CD8-positive, alpha-beta memory T cell (primary cell): ENCODE measurements at regions not wholly inside any gene's neighbourhood (a gene's known extent, or its start where the extent isn't known, plus 50 kb on each side); places are given as distances from the start of the nearest gene placed in this dataset.

Source experiments
- CTCF ChIA-PET: fragments of 350-600 bp; sonication (Branson Sonifier 250); formaldehyde crosslinking; loops from one replicate; lab custom pipeline; 2021; ENCODE audit warnings: antibody characterized with exemption; lab: Charles Lee
- POLR2A ChIA-PET: fragments of 350-600 bp; sonication (Branson Sonifier 250); formaldehyde crosslinking; loops from one replicate; lab custom pipeline; 2021; ENCODE audit warnings: antibody characterized with exemption; lab: Charles Lee
- DNase-seq, 5 donors: peaks; one replicate each; pipeline versions ENCODE4 v3.0.0 to v3.0.0-alpha.2; 2020 to 2022; ENCODE audit warnings: mixed read lengths in 1 of 5
- H3K27ac ChIP-seq: one replicate; pipeline ENCODE4 v1.7.0; 2013; ENCODE audit warnings: low read depth, mild to moderate bottlenecking, low read length, moderate library complexity
- H3K27me3 ChIP-seq: 2 replicates; pipeline ENCODE4 v1.7.0; 2013; ENCODE audit warnings: low read length, mild to moderate bottlenecking; ENCODE audit not compliant: insufficient read depth, poor library complexity, severe bottlenecking
- H3K36me3 ChIP-seq: 2 replicates; pipeline ENCODE4 v1.7.0; 2013; ENCODE audit warnings: mild to moderate bottlenecking, low read length, moderate library complexity; ENCODE audit not compliant: insufficient read depth
- H3K4me1 ChIP-seq: 2 replicates; pipeline ENCODE4 v1.7.0; 2013; ENCODE audit warnings: mild to moderate bottlenecking, low read length, moderate library complexity; ENCODE audit not compliant: insufficient read depth
- H3K4me3 ChIP-seq: 2 replicates; pipeline ENCODE4 v1.7.0; 2013; ENCODE audit warnings: mild to moderate bottlenecking, low read length
- H3K9me3 ChIP-seq: 2 replicates; pipeline ENCODE4 v1.7.0; 2013; ENCODE audit warnings: mild to moderate bottlenecking, low read length
- H3K27ac Mint-ChIP-seq, 8 donors: one replicate each; pipeline ENCODE4 v1.8.0; 2020 to 2021; ENCODE audit warnings: mixed read lengths in 8 of 8, mild to moderate bottlenecking in 6 of 8, inconsistent platforms in 3 of 8, moderate library complexity in 3 of 8
- H3K27me3 Mint-ChIP-seq, 2 donors: one replicate each; pipeline ENCODE4 v1.8.0; 2020 to 2021; ENCODE audit warnings: mixed read lengths in 2 of 2, mild to moderate bottlenecking in 1 of 2, moderate library complexity in 1 of 2
- H3K36me3 Mint-ChIP-seq, 3 donors: one replicate each; pipeline ENCODE4 v1.8.0; 2020 to 2021; ENCODE audit warnings: mixed read lengths in 3 of 3, inconsistent platforms in 1 of 3, mild to moderate bottlenecking in 1 of 3
- H3K4me1 Mint-ChIP-seq, 3 donors: one replicate each; pipeline ENCODE4 v1.8.0; 2020 to 2021; ENCODE audit warnings: mixed read lengths in 3 of 3, inconsistent platforms in 1 of 3, mild to moderate bottlenecking in 1 of 3
- H3K4me3 Mint-ChIP-seq, 7 donors: one replicate each; pipeline ENCODE4 v1.8.0; 2020 to 2021; ENCODE audit warnings: mixed read lengths in 7 of 7, mild to moderate bottlenecking in 6 of 7, moderate library complexity in 4 of 7, inconsistent platforms in 2 of 7
- H3K9me3 Mint-ChIP-seq, 5 donors: one replicate each; pipeline ENCODE4 v1.8.0; 2020 to 2022; ENCODE audit warnings: mixed read lengths in 5 of 5, mild to moderate bottlenecking in 3 of 5, moderate library complexity in 2 of 5, inconsistent platforms in 1 of 5

GRCh38 chr9:106738109-106738508 is 124.9 kb upstream of the ZNF462 start:
- H3K36me3 Mint-ChIP-seq = no peaks in the 10 kb centered on the region
- H3K9me3 ChIP-seq = no peaks in the 10 kb centered on the region
- no peak overlapping the region for H3K4me3 ChIP-seq
- ChIA-PET POLR2A (no interaction called here), CTCF (no interaction called here)
- H3K36me3 ChIP-seq = no peaks in the 10 kb centered on the region
- H3K4me1 ChIP-seq = no peaks in the 10 kb centered on the region
- H3K4me3 Mint-ChIP-seq = no peak overlapping the region
- no peaks in the 10 kb centered on the region for H3K27me3 Mint-ChIP-seq
- no peak overlapping the region for H3K27ac ChIP-seq
- no peaks in the 10 kb centered on the region for H3K27me3 ChIP-seq
- H3K9me3 Mint-ChIP-seq = peaks cover 0 to 5% (median 2%) of the 10 kb centered on the region in 5 donors
- no peak overlapping the region for H3K27ac Mint-ChIP-seq
- no peak for DNase-seq
- no peaks in the 10 kb centered on the region for H3K4me1 Mint-ChIP-seq

DNA sequence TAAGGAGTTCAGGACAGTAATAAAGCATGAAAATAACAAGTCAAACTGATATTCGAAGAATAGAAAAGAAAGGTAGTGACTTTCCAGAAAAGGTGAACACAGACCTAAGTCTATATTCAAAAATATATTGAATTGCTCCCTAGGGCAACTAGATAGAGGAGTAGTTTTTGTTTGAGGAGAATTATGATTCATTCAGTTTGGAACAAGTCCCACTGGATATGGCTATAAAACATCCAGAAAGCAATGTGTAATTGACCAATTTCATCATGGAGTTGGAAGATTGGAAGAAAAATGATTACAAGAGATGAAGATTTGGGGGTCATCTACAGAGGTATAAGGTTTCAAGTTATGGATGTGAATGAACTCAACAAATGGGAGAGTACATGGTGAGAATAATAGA is 117.5 kb upstream of the ZNF462 start:
- H3K9me3 ChIP-seq = no peaks in the 10 kb centered on the region
- no peak overlapping the region for H3K4me3 Mint-ChIP-seq
- no peak overlapping the region for H3K27ac ChIP-seq
- H3K36me3 Mint-ChIP-seq = no peaks in the 10 kb centered on the region
- H3K4me1 Mint-ChIP-seq = no peaks in the 10 kb centered on the region
- H3K9me3 Mint-ChIP-seq = peaks cover 0 to 9% (median 0%) of the 10 kb centered on the region in 5 donors
- POLR2A ChIA-PET = no interaction called here
- H3K27me3 ChIP-seq = no peaks in the 10 kb centered on the region
- DNase-seq = no peak
- CTCF ChIA-PET = no interaction called here
- H3K4me3 ChIP-seq = no peak overlapping the region
- H3K27me3 Mint-ChIP-seq = peaks cover 0 to 2% of the 10 kb centered on the region in 2 donors
- no peak overlapping the region for H3K27ac Mint-ChIP-seq
- no peaks in the 10 kb centered on the region for H3K4me1 ChIP-seq
- no peaks in the 10 kb centered on the region for H3K36me3 ChIP-seq

- Mint-ChIP-seq H3K4me3 (no peak overlapping the region), H3K9me3 (peaks cover 0 to 9% (median 0%) of the 10 kb centered on the region in 5 donors), H3K27ac (no peak overlapping the region), H3K4me1 (no peaks in the 10 kb centered on the region), H3K27me3 (peaks cover 0 to 2% of the 10 kb centered on the region in 2 donors), H3K36me3 (no peaks in the 10 kb centered on the region)
- Histone ChIP-seq H3K4me3 (no peak overlapping the region), H3K4me1 (no peaks in the 10 kb centered on the region), H3K36me3 (no peaks in the 10 kb centered on the region), H3K27me3 (no peaks in the 10 kb centered on the region), H3K9me3 (no peaks in the 10 kb centered on the region), H3K27ac (no peak overlapping the region)
- ChIA-PET CTCF (no interaction called here), POLR2A (no interaction called here)
- DNase-seq = no peak
Observed at GRCh38 chr9:106745876-106746275, 117.1 kb upstream of the ZNF462 start.

DNA sequence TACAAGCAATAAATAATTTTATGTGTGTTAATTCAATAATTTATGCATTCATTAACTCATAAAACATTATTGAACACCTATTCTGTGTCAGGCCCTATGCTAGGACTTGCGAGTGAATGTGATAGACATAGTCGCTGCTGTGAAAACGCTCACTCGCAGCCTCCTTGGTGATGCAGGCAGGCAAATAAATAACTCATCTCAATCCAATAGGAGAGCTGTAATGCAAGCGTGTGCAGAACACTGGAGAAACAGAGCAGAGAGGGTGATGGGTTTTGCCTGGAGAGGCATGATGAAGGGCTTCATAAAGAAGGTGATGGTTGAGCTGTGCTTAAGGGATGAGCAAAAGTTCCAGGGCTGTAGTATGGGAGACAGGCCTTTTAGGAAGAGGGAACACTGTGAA is 111.3 kb upstream of the ZNF462 start:
- H3K4me3 Mint-ChIP-seq = no peak overlapping the region
- CTCF ChIA-PET = no interaction called here

GRCh38 chr9:106752581-106752980 is 110.4 kb upstream of the ZNF462 start:
- Histone ChIP-seq H3K27ac (no peak overlapping the region), H3K4me3 (no peak overlapping the region), H3K4me1 (no peaks in the 10 kb centered on the region), H3K27me3 (no peaks in the 10 kb centered on the region), H3K9me3 (no peaks in the 10 kb centered on the region), H3K36me3 (no peaks in the 10 kb centered on the region)
- ChIA-PET CTCF (no interaction called here), POLR2A (no interaction called here)
- H3K4me1 Mint-ChIP-seq = peaks cover 0 to 6% (median 2%) of the 10 kb centered on the region in 3 donors
- no peak for DNase-seq
- H3K9me3 Mint-ChIP-seq = peaks cover 0 to 4% (median 2%) of the 10 kb centered on the region in 5 donors
- H3K4me3 Mint-ChIP-seq = no peak overlapping the region
- no peak overlapping the region for H3K27ac Mint-ChIP-seq
- H3K36me3 Mint-ChIP-seq = no peaks in the 10 kb centered on the region
- peaks cover 0 to under 1% of the 10 kb centered on the region in 2 donors for H3K27me3 Mint-ChIP-seq

More for the DNA sequence above, 111.3 kb upstream of the ZNF462 start:
- Mint-ChIP-seq H3K36me3 (no peaks in the 10 kb centered on the region), H3K27me3 (peaks cover 0 to 2% of the 10 kb centered on the region in 2 donors), H3K4me1 (peaks cover 0 to 6% (median 2%) of the 10 kb centered on the region in 3 donors), H3K9me3 (peaks cover 0 to 5% (median 2%) of the 10 kb centered on the region in 5 donors), H3K27ac (peak overlapping the region in 1 of 8 donors; percentile 47)
- Histone ChIP-seq H3K36me3 (no peaks in the 10 kb centered on the region), H3K4me1 (no peaks in the 10 kb centered on the region), H3K9me3 (no peaks in the 10 kb centered on the region), H3K4me3 (no peak overlapping the region), H3K27ac (no peak overlapping the region), H3K27me3 (no peaks in the 10 kb centered on the region)
- POLR2A ChIA-PET = no interaction called here
- DNase-seq = no peak

GRCh38 chr9:106753155-106753671 is 109.8 kb upstream of the ZNF462 start:
- Histone ChIP-seq H3K9me3 (no peaks in the 10 kb centered on the region), H3K27ac (no peak overlapping the region), H3K27me3 (no peaks in the 10 kb centered on the region), H3K4me1 (no peaks in the 10 kb centered on the region), H3K4me3 (no peak overlapping the region), H3K36me3 (no peaks in the 10 kb centered on the region)
- Mint-ChIP-seq H3K9me3 (peaks cover 0 to 4% (median 2%) of the 10 kb centered on the region in 5 donors), H3K4me1 (peaks cover 0 to 6% (median 2%) of the 10 kb centered on the region in 3 donors), H3K27ac (peak overlapping the region in 1 of 8 donors; percentile 59), H3K4me3 (no peak overlapping the region), H3K36me3 (no peaks in the 10 kb centered on the region), H3K27me3 (no peaks in the 10 kb centered on the region)
- POLR2A ChIA-PET = no interaction called here
- no peak for DNase-seq
- CTCF ChIA-PET = no interaction called here

DNA sequence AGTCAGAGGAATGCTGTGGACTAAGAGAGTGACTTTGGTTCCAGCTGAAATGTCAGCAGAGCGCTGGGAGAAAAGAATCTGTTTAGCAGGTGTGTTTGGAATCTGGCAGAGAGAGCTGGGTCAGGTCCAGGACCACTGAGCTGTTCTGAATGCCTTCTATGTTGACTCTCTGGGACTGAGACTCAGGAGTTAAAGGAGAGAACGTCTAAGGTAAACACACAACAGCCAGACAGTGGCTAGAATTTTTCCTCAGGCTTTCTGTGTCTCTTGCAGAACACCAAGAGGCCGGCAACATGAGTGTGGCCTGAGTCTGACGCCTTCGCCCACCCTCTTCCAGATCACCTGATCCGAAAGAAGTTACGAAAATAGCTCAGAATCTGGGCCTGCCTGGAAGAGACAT is 107.2 kb upstream of the ZNF462 start:
- no peak overlapping the region for H3K4me3 Mint-ChIP-seq
- Histone ChIP-seq H3K27ac (no peak overlapping the region), H3K4me3 (no peak overlapping the region), H3K27me3 (no peaks in the 10 kb centered on the region), H3K36me3 (no peaks in the 10 kb centered on the region), H3K4me1 (no peaks in the 10 kb centered on the region), H3K9me3 (no peaks in the 10 kb centered on the region)
- DNase-seq = no peak
- H3K27me3 Mint-ChIP-seq = no peaks in the 10 kb centered on the region
- ChIA-PET POLR2A (no interaction called here), CTCF (no interaction called here)
- H3K9me3 Mint-ChIP-seq = peaks cover 0 to 8% (median 3%) of the 10 kb centered on the region in 5 donors
- peaks cover 0 to 6% (median 2%) of the 10 kb centered on the region in 3 donors for H3K4me1 Mint-ChIP-seq
- H3K36me3 Mint-ChIP-seq = no peaks in the 10 kb centered on the region
- no peak overlapping the region for H3K27ac Mint-ChIP-seq

GRCh38 chr9:106757514-106757913 is 105.5 kb upstream of the ZNF462 start:
- H3K4me3 ChIP-seq = no peak overlapping the region
- POLR2A ChIA-PET = no interaction called here
- no peaks in the 10 kb centered on the region for H3K27me3 ChIP-seq
- Mint-ChIP-seq H3K9me3 (peaks cover 0 to 10% (median 3%) of the 10 kb centered on the region in 5 donors), H3K4me3 (no peak overlapping the region), H3K4me1 (peaks cover 0 to 6% (median 2%) of the 10 kb centered on the region in 3 donors), H3K36me3 (no peaks in the 10 kb centered on the region), H3K27me3 (no peaks in the 10 kb centered on the region), H3K27ac (no peak overlapping the region)
- no peak for DNase-seq
- no peaks in the 10 kb centered on the region for H3K9me3 ChIP-seq
- H3K4me1 ChIP-seq = no peaks in the 10 kb centered on the region
- no peaks in the 10 kb centered on the region for H3K36me3 ChIP-seq
- H3K27ac ChIP-seq = no peak overlapping the region
- CTCF ChIA-PET = no interaction called here
